VCaP (cell line): ENCODE measurements at regions not wholly inside any gene's neighbourhood (a gene's known extent, or its start where the extent isn't known, plus 50 kb on each side); places are given as distances from the start of the nearest gene placed in this dataset.

Source experiments
- H3K27ac ChIP-seq: fragments of 450-650 bp; 2 replicates; pipeline ENCODE4 v1.5.1; 2017
- CTCF ChIP-seq: fragments of 450-650 bp; conservative IDR thresholded peaks from 2 replicates; pipeline ENCODE4 v1.5.1; 2017; ENCODE audit warnings: mild to moderate bottlenecking, moderate library complexity

- TF ChIP-seq CTCF: no peak
- no peak overlapping the region for H3K27ac ChIP-seq
Observed at GRCh38 chr15:38059665-38060064, 125.2 kb downstream of the TMCO5A start.

DNA sequence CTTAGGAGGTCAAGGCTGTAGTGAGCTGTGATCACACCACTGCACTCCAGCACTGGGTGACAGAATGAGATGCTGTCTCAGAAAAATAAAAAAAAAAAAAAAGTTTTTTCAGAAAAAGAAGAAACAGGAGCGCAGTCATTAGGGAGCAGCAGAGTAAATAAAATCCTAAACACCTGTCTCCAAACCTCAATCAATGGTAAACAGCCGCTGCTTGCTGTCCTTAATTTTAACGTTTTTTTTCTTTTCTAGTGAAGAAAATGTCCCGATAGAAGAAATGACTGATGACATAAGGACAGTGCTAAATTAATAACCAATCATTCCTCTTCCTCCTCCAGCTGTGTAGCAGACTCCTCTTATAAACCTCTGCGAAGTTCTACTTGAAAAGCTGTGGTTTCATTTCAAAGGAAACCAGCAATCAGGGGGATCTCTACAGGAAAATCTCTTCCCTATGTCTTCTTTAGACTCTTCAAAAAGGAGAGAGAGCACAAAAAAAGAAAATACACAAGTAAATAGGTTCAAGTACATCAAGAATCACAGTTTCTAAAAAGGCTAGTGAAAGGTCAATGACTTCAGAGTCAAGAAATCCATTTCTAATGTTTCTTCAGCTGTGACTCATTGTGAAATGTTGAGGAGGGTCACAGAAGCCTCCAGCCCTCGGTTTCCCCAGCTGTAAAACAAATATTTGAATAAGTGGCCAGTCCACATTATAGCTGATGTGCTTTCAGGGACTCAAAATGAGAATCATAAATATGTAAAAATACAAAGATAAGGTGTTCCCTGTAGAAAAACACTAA, 127.6 kb downstream of the TMCO5A start:
- no peak for TF ChIP-seq CTCF
- H3K27ac ChIP-seq: no peak overlapping the region

DNA sequence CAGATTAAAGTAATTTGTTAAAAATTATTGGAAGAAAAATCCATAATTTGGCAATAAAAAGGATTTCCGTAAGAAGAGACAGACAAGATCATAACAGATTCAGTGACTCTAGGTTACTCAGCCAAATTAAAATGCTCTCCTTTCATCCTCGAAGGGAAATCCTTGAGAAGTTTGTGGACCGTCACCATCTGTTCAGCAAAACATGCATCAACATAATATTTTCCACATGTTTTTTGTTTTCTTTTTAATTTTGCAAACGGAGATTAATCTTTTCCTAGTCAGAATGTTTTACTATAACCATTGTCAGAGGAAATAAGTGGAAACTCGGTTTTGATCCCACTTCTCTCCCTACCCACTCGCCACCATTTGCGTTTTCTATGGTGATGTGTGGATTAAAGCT, 128.3 kb downstream of the TMCO5A start:
- no peak for TF ChIP-seq CTCF
- no peak overlapping the region for H3K27ac ChIP-seq

DNA sequence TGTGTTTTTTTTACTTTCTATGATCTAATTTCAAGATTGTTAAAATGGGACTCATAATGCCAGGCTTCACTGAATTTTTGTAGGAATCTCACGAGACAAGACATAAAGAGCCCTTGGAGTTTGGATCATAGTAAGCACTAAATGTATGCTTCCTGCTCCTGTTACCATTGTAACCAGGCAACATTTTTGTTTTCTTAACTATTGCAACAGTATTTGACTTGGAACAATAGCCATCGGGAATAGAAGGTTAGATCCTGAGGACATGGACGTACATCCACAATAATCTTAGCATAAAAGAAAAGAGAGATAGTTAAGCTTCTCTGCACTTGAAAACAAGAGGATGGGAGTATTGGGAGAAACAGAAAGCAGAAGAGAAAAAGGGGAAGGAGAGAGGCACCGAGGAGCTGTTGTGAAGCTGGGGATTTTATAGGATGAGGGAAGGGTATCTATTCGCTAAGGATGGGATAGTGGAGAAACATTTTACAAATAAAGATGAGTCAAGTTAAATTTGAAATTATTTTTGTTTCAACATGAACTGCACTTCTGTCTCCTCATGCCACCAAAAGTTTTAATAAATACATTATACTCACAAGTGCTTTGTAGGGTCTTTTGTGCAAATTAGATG, 131.4 kb downstream of the TMCO5A start:
- no peak overlapping the region for H3K27ac ChIP-seq
- TF ChIP-seq CTCF: no peak

DNA sequence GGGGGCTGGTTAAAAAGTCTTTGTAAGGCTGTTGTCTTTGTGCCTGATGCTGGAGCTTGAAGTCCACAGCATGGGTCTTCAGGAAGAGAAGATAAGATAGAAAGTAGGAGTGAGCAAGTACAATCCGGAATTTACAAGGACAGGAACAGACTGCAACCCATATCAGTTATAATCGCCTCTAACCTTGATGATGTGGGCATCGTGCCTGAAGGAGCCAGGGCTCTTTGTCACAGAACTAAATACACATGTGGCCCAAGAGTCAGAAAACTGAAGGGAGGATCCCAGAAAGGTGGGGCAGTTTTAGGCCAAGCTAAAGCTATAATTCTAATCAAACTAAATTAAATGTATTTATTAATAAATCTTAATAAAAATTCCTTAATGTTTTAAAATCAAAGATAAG, 132.2 kb downstream of the TMCO5A start:
- no peak for TF ChIP-seq CTCF
- H3K27ac ChIP-seq: no peak overlapping the region

DNA sequence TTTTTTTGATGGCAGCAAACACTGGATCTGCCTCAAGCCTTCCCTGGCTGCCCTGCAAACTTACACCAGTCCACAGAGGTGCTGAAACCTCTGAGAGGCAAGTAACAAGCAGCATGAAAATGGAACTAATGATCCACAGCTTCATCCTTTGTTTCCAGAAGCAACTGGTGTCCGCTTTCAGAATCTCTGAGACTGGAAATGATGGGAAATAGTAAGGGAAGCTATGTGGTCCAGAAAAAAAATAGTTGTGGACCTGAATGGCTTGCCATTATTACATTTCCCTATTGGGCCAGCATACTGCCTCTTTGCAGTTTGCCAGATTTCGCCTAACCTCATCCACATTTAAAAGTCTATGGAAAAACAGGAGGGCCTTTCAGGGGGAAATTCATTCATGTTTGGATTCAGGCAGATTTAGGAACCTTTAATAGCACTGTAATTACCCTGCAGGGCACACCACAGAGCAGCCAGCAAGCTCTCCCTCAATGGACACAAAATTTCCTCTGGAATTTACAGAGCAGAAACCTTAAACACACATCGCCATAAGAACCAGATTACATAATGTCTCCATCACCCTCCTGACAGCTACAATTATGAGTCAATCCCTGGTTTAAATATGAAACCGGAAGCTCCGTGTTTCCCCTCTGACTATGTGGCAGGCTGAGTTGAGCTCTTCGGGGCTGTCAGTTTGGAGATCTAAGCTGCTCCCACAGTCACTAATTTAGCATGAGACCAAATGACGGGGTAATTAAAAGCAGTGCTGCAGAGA, 134.4 kb downstream of the TMCO5A start:
- no peak overlapping the region for H3K27ac ChIP-seq
- no peak for TF ChIP-seq CTCF

DNA sequence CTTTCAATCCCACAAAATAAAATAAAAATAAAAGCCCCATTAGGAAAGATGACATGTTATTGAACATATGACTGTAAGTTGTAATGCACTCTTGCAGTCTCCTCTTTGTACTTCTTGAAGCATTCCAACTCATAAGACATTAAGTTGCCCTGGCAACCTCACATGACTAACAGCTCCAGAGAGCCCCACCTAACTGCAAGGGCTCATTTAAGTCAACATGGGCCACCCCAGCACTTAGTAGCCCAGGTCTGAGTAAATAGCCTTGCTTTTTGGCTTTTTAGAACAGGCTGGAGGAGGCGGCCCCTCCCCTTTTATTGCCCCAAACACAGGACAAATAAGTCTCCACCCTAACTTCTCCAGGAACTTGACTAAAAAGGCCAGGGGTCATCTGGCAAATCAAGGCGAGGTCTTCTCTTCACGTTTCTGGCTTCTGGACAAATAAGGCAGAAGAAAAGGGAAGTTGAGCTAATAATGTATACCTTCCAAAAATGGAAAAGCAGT, 135.1 kb downstream of the TMCO5A start:
- no peak overlapping the region for H3K27ac ChIP-seq
- TF ChIP-seq CTCF: no peak
